NCI-H1694 (cell line): ENCODE measurements at regions not wholly inside any gene's neighbourhood (a gene's known extent, or its start where the extent isn't known, plus 50 kb on each side); places are given as distances from the start of the nearest gene placed in this dataset.
"Not testable (repeated sequence)": the region's sequence is repeated elsewhere in the genome, so short reads cannot be mapped to it uniquely, and the experiment has no call there.

ENCODE experiments used
- DNase-seq: peaks from one replicate; lab custom pipeline; 2025; lab: John Stamatoyannopoulos, UW

DNA sequence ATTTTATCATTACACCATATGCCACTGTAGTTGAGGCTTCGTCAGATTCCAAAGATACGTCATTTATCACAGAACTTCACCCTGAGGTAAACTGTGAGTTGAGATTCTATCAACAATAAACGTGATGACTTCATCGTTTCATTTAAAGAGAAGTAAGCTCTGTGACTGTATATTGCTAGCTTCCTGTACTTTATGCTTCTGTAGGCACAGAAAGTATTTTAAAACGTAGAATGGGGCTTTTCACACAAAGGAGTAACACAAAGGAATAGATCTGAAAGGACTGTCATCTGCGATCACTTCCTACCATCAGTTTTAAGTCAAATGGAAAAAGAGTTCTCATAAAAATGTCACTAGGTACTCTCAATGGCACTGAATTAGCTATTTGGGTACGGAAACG, 234.4 kb upstream of the MCHR2 start:
- DNase-seq, result no peak

DNA sequence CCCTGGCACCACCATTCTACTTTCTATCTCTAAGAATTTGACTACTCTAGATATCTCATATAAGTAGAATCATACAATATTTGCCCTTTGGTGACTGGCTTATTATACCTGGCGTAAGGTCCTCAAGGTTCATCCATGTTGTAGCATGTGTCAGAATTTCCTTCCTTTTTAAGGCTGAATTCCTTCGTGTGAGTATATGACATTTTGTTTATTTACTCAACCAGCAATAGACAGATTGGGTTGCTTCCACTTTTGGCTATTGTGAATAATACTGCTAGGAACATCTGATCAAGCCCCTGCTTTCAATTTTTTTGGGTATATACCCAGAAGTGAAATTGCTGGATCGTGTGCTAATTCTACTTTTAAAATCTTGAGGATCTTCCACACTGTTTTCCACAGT, 232.8 kb upstream of the MCHR2 start:
- no peak for DNase-seq

DNA sequence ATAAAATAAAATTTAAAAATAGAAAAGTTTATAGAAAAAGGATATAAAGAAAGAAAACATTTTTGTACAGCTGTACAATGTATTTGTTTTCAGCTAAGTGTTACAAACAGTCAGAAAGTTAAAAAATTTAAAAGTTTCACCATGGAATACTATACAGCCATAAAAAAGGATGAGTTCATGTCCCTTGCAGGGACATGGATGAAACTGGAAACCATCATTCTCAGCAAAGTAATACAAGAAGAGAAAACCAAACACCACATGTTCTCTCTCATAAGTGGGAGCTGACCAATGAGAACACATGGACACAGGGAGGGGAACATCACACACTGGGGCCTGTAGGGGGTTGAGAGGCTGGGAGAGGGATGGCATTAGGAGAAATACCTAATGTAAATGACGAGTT, 229.9 kb upstream of the MCHR2 start:
- not testable (repeated sequence) for DNase-seq

DNA sequence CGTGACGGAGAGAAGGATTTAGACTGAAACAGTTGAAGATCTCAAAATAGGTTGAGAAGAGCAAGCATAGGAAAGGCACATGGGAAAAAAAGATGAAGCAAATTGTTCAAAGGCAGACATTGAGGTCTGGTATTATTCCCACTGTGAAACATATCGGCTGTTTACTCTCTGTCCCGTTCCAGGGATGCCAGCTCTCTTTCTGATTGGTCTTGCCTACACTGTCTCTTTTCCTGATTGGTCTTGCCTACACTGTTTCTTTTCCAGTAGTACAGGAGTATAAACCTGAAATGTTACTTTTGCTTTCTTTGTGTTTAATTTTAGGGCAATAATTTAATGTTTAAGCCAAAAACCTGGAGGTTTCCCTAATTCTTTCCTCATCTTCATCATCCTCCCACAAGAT, 226.5 kb upstream of the MCHR2 start:
- no peak for DNase-seq

DNA sequence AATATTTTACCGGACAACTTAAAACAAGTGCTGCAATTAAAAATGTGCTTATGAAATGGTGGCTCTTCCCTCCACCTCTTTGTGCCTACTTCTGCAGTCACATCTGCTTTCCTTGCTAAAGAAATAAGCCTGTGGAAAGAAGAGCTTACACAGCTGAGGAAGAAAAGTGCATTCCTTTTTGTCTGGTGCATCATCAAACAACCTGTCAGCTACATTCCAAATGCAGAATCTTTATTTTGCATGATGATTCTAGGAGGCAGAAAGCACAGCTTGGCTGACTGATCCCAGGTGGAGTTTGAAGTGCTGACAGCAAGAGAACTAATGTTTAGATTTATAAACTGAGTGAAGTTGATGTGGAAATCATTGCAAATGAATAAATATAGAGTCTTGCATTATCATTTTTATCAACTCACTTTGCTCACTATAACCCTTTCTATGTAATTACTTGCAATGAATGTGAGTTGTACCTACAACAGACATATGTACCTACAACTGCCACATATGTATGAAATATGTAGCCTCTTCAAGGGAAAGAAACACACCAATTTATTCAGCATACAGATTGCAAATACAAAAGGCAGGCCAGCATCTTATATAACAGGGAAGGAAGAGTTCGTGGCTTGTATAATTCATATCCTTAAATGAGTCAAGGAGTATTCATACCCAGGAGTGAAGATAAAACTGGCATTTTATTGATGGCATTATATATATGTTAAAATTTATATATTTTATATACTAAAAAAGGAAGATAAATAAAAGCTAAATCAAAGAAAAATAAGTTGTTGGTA, 223.4 kb upstream of the MCHR2 start:
- no peak for DNase-seq

DNA sequence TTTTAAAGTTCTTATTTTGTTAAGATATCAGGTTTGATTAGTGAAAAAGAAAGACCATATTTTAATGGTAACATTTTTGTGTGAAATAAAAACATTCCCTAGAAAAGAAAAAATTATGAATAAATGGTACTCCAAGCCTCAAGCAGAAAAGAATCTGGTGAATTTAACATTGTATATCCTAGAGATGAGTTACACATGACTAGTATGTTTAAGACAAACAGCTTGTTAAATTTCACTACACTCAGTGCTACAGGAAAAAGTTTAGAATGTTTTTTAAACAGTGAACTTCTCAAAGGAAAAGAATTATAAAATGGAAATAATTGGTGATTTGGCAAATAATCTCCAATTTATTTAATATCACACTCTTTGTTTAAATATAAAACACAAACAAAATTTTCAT, 222.7 kb upstream of the MCHR2 start:
- no peak for DNase-seq

DNA sequence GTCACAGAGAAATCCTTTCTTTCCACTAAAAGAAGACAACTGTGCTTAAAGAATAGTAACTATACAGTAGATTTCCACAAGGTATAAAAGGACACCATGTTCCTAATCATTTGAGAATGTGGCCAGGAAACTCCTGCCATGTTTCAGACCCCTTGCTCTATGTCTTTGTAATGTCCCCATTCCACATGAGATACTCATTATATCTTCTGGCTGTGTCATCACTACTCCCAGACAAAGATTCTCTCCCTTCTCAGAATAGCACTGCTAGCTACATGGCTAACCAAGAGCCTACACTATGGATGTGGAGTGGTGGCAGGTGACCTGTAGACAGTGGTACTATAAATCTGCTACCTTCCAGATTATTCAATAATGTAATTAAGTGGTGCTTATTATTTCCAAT, 218.1 kb upstream of the MCHR2 start:
- DNase-seq, result no peak

DNA sequence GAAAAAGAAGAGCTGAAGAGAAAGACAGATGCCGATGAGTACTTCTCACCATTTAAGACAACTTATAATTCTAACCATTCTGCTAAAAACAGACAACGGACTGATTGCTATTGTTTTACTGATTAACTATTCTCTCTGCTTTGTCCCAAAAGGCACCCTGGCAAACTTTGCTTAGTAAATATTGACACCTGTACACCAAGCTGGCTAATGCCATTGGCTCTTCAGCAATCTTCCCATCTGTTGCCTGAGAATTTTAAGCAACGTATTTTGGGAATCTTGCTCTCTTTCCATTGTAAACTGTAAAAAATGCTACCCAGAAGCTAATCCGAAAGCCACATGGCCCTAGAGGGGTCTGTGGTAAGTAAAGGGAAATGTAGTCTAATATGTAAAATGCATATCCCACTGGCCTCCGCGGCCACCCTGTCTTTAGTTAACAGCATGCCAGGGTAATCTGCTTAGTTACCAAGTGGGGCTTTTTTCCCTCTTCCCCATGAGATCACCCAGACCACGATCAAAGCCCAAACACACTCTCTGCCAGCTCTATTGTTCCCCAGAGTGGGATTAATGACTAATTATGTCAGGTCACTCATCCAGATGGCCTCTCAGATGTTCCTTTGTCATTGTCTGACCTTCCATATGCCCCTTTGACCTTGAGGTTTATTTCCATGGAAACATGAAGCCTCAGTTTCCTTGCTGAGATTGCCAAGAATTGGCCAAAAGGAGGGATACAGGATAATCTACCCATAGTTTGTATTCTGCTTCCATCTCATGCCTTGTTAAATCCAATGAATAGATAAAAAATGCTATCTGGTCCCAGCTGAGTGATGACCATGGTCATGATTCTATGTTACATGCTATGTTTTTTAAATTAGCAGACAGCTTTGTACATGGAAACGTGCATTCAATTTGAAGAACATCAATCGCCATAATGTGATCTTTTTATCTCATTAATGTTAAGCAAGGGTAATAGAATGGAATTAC, 216.4 kb upstream of the MCHR2 start:
- DNase-seq, result no peak

DNA sequence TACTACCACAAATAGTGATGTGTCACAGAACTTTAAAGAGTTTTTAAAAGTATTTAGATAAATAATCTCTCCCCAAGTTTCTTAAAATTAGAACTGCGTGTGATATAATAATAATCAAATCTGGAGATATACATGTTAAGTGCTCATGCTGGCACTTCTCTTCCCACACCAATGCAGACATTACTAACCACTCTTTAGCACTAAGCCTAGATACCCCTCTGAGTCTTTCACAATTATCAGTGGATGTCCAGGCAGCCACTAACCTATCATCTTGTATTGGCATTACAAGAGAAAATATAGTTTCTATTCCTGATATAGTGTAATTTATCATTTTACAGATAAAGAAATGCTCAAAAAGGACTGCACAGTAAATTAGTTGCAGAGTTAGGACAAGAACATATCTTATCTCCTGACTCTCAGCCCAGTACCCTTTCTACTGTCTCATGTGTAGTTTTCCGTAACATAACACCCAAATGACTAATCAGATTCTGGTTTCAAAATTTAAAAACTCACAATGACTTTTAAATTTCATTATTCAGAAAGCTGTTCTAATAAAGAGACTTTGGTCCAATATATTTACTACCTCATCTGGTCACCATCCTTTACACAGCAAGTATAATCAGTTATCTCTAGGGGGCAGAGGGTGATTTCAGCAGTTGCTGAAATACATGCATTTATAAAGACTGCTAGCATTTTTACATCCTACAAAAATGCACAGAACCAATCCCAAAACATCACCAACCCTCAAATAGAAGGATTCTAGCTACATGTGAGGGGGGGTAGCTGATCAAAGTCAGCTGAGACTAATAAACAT, 215.5 kb upstream of the MCHR2 start:
- DNase-seq, result no peak

DNA sequence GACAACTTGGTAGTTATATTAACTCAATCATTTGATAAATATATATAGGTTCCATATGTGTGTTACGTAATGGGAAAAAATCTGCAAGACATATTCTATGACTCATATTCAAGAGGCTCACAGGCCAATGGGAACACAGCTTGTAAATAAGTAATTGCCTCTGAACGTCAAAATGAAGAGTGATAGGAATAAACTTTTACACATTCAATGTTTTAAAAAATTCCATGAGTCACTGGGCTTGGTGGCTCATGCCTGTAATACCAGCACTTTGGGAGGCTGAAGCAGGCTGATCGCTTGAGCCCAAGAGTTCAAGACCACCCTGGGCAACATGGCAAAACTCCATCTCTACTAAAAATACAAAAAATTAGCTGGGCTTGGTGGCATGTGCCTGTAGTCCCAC, 209.4 kb upstream of the MCHR2 start:
- DNase-seq, result no peak

DNA sequence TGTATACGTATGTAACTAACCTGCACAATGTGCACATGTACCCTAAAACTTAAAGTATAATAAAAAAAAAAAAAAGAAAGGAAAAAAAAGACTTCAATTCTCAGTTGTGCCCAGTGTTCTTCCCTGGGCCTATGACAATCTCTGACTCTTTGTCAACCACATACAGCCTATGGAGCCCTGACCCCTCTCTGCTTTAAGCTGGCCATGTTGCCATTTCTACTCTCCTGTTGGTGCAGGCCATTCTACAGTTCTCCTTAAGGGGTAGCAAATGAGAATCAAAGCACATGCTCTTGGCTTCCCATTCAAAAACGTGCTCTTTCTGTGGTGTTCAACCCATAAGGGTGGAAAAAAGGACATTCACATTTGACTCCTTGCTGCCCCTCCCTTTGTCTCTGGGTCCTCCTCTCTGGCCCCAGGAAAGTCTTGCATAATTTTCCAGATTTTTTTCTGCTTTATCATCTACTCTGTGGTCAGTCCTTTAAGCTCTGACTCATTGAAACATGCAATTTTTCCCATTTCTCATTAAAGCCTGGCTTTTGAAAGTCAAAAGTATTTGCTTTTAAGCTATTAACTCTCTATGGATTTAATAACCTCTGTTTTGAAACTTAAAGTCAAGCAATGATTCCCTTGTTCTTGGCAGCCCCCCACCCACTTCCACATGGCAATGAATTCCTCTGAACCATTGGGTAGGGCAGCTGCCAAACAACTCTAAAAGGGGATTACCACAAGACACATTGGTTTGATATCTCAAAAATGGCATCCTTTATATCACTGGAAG, 208.6 kb upstream of the MCHR2 start:
- no peak for DNase-seq

DNA sequence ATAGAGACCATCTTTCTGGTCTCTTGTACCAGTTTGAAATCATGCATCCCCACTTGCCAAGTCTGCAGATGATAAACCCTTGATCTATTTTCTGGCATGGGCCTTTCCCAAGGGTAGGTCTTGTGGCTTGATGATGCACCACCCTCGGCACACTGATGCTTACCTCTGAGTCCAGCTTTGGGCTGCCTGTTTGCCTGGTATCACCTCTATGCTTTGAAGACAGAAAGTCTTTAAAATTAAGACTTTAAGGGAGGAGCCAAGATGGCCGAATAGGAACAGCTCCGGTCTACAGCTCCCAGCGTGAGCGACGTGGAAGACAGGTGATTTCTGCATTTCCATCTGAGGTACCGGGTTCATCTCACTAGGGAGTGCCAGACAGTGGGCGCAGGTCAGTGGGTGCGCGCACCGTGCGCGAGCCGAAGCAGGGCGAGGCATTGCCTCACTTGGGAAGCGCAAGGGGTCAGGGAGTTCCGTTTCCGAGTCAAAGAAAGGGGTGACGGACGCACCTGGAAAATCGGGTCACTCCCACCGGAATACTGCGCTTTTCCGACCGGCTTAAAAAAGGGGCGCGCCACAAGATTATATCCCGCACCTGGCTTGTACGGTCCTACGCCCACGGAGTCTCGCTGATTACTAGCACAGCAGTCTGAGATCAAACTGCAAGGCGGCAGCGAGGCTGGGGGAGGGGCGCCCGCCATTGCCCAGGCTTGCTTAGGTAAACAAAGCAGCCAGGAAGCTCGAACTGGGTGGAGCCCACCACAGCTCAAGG, 202.4 kb upstream of the MCHR2 start:
- not testable (repeated sequence) for DNase-seq

DNA sequence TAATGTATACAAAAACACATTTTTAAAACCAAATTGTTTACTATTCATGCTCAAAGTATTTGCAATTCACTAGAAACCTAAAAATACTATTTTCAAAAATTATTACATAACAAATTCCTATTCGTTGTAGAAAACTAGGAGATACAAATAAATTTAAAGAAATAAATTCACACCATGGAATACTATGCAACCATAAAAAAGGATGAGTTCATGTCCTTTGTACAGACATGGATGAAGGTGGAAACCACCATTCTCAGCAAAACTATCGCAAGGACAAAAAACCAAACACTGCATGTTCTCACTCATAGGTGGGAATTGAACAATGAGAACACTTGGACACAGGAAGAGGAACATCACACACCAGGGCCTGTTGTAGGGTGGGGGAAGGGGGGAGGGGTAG, 201.2 kb upstream of the MCHR2 start:
- not testable (repeated sequence) for DNase-seq

DNA sequence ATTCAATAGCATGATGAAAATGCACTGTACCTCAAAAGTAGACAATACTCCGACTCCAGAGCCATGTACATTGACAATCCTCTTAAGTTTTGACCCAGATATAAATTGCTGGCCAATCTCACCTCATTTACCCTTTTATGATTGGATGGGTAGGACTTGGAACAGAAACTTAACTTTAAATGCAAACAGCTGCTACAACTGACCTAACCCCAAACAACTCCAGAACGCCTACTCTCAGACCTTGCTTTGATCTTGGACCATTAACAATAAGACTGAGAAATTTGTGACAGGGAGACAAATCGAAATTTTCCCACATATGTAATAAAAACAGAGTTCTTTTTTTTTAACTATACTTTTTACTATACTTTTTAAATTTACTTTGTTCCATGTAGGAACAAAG, 200.5 kb upstream of the MCHR2 start:
- no peak for DNase-seq

DNA sequence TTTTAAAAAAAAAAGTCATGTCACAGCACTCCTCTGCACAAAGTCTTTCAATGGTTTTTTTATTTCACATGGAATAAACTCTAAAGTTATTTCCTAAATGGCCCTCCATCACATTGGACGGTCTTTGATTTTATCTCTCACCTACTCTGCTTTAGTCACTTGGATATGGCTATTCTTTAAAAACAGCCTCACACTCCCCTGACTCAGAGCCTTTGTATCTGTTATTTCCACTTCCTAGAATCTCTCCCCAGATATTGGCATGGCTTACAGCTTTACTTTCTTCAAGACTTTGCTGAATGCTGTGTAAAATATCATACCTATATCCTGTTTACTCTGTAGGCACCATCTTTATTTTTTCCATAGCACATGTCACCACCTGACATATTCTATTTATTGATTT, 194.7 kb upstream of the MCHR2 start:
- DNase-seq, result no peak

DNA sequence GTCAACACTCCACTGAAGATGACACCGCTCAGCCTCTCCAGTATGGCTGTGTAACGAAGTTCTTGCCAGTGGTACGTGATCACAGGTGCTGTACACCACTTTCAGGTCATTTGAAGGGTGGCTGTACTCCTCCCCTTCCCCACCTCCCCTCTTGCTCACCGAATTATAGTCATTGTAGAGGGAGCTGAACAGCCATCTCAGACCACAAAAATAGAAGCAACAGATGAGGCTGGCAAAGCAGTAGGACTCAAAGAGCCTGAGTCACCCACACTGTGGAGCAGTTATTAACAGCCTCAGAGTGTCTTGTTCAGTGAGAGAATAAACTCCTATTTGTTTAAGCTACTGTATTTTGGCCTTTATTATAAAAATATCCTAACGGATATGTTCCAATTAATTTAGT, 192.5 kb upstream of the MCHR2 start:
- DNase-seq, result no peak

DNA sequence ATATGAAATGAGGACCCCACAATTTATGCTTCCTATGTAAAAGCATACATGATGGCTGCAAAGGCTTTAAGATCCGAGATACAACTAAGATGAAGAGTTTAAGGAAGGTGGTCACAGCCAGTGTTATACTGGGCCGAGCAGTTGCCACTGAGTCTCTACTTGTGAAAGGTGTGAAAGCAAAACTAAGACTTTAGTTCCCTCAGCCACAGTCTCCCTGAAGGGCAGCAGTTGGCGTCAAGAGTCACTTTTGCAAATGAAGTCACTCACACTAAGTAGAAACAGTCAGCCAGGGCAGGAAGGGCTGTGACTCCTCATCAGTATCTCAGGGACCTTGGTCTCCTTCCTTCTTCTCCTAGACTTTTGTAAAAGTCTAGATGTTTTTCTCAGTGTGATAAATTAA, 191.6 kb upstream of the MCHR2 start:
- DNase-seq, result no peak

DNA sequence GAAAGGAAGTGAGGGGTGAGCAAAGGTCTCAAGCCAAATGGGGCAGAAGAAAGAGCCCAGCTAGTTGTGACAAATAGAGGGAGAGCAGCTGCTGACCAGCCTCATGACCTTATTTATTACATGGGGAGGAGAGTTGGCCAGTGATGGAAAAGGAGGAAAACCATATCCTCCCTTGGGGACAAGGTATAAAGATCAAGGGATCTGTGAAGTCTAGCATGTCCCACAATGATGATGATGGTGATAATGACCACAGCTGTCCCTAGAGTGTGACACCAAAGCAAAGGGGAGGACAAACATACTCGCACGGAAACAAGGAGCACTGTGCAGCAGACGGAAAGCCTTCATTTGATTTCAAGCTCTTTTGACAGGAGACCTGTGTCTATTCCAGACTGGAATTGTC, 190.4 kb upstream of the MCHR2 start:
- no peak for DNase-seq

DNA sequence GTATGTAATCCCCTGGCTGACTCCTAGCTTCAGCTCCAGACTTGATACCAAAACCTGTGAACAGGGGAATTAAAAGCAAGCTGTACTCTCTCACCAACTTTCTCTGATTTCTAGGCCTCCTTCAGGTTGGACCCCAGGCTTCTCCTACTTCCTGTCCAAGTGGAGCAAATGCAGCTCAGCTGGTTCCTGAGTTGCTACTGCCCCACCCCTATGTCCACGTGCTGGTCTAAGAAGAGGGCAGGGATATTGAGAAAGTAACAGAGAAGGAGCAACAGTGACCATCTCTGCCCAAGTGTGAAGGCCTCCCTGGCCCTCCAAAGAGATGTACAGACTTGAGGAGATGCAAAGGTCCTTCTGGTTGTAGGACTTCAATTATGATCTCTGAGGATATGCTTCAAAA, 188.3 kb upstream of the MCHR2 start:
- DNase-seq, result no peak

DNA sequence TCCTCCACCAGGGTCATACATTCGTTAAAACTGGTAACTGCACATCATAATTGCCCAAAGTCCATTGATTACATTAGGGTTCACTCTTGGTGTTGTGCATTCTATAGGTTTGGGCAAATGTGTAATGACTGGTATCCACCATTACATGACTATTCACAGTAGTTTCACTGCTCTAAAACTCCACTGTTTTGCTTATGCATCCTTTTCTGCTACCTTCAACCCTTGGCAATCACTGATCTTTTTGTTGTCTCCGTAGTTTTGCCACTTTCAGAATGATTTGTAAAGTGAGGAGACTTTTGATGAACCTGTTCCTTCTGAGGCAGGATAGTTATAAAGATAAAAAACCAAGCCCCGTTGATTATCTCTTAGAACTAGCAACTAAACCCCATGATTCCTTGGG, 187.3 kb upstream of the MCHR2 start:
- DNase-seq, result no peak

DNA sequence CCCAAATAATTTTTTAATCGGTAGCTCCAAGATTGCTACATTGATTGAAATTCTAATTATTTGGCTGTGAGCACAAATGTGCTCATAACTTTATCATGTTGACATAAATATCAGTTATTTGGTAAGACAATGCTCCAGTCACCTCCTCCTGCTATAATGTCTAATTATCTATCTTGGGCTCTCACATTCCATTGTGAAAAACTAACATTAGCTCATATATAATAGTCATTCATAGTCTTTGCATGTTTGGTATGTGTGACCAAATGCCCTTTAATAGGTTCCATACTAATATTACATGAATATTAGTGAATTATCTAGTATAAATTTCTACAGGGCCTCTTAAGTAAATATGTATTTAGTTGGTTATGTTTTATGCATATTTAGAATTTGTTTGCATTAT, 185.6 kb upstream of the MCHR2 start:
- no peak for DNase-seq
